ENCODE measurements at regions not wholly inside any gene's neighbourhood (a gene's known extent, or its start where the extent isn't known, plus 50 kb on each side); places are given as distances from the start of the nearest gene placed in this dataset.

DNA sequence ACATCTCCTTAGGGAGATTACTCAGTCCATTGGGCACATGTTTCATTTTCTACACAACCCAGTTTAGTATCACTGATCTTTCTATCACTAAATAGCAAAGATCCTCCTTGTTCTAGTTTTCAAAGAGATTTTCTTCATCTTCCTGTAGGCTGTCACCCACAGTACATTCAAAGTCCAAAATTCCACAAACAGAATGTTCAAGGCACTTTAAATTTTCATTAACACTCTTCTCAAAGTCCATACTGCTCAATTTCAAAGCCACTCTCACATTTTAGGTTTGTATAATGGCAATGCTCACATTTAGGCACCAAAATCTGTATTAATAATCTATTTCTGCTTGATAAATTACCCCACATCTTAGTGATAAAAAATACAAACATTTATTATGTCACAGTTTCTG is 152.8 kb downstream of the FSIP2 start:
- TF ChIP-seq, protein P1, sequence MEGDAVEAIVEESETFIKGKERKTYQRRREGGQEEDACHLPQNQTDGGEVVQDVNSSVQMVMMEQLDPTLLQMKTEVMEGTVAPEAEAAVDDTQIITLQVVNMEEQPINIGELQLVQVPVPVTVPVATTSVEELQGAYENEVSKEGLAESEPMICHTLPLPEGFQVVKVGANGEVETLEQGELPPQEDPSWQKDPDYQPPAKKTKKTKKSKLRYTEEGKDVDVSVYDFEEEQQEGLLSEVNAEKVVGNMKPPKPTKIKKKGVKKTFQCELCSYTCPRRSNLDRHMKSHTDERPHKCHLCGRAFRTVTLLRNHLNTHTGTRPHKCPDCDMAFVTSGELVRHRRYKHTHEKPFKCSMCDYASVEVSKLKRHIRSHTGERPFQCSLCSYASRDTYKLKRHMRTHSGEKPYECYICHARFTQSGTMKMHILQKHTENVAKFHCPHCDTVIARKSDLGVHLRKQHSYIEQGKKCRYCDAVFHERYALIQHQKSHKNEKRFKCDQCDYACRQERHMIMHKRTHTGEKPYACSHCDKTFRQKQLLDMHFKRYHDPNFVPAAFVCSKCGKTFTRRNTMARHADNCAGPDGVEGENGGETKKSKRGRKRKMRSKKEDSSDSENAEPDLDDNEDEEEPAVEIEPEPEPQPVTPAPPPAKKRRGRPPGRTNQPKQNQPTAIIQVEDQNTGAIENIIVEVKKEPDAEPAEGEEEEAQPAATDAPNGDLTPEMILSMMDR (IDR thresholded peaks at IDR 0.05; ENCODE audit: low read depth, low read length) = no peak
- DNase-seq (ENCODE audit: low read depth in 2 of 2) = no peak

DNA sequence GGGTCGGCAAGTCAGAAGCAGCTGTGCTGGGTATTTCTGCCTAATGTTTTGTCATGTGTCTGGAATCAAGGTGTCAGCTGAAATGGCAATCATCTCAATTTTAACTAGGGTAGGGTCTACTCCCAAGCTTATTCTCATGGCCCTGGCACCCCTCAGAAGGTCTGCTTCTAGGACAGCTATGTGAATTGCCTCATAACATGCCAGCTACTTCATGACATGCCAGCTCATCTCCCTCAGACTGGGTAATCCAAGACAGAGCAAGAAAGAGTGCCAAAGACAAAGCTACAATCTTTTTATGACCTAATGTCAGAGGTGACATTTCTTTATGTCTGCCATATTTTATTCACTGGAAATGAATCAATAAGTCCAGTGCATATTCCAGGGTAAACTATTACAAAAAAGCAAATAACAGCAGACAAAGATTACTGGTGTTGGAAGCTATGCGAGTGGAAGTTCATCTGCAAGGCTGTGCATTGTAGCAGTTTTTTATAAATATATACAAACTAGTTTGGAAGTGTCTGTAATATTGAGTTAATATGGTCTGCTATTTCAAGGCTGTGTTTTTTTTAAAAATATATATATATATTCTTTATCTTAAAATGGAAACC is 153.3 kb downstream of the FSIP2 start:
- no peak for DNase-seq (ENCODE audit: low read depth in 2 of 2)
- TF ChIP-seq, protein P1 (IDR thresholded peaks at IDR 0.05; ENCODE audit: low read depth, low read length) = no peak
- H3K4me3 ChIP-seq (replicated peaks in 1 of 2; ENCODE audit: low read depth in 2 of 2, low read length in 2 of 2) = no peak overlapping the region

More for the DNA sequence above, 152.8 kb downstream of the FSIP2 start:
- H3K4me3 ChIP-seq (replicated peaks in 1 of 2; ENCODE audit: low read depth in 2 of 2, low read length in 2 of 2) = no peak overlapping the region

DNA sequence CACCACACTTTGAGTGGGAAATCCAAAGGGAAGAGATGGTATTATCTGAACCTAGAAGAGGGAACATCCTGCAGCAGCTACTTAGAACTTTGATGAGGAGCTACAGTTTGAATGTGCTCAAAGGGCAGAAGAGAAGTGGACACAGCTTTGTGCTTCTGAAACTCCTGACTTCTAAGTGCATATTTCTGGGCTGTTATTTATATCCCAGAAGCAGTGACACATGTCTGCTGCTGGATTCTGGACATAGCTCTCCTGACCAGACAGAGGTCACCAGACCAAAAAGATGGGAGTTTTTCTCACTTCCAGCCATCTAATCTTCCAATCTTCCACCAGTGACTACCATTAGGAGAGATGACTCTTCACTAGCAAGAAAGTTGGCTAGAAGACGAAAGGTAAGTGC is 153.9 kb downstream of the FSIP2 start:
- H3K4me3 ChIP-seq (replicated peaks in 1 of 2; ENCODE audit: low read depth in 2 of 2, low read length in 2 of 2) = no peak overlapping the region
- DNase-seq (ENCODE audit: low read depth in 2 of 2) = no peak
- TF ChIP-seq, protein P1 (IDR thresholded peaks at IDR 0.05; ENCODE audit: low read depth, low read length) = no peak

DNA sequence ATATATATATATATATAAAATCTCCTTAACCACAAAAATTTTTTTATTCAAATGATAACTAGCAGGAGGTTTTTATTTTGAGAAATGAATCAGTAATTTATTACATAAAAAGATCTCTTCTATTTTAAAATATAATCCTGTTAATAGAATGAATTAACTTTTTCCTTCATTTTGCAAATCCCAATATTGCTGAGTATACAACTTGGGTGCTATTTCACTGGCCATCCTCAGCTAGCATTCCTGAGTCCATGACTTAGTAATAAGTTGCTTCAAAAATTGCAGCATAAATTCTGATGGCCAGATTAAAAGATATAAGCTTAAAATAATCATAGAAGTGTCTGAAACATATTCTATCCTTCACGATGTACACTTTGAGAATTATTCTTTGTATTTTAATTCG is 155.6 kb downstream of the FSIP2 start:
- TF ChIP-seq, protein P1 (IDR thresholded peaks at IDR 0.05; ENCODE audit: low read depth, low read length) = no peak
- H3K4me3 ChIP-seq (replicated peaks in 1 of 2; ENCODE audit: low read depth in 2 of 2, low read length in 2 of 2) = no peak overlapping the region
- DNase-seq (ENCODE audit: low read depth in 2 of 2) = no peak

DNA sequence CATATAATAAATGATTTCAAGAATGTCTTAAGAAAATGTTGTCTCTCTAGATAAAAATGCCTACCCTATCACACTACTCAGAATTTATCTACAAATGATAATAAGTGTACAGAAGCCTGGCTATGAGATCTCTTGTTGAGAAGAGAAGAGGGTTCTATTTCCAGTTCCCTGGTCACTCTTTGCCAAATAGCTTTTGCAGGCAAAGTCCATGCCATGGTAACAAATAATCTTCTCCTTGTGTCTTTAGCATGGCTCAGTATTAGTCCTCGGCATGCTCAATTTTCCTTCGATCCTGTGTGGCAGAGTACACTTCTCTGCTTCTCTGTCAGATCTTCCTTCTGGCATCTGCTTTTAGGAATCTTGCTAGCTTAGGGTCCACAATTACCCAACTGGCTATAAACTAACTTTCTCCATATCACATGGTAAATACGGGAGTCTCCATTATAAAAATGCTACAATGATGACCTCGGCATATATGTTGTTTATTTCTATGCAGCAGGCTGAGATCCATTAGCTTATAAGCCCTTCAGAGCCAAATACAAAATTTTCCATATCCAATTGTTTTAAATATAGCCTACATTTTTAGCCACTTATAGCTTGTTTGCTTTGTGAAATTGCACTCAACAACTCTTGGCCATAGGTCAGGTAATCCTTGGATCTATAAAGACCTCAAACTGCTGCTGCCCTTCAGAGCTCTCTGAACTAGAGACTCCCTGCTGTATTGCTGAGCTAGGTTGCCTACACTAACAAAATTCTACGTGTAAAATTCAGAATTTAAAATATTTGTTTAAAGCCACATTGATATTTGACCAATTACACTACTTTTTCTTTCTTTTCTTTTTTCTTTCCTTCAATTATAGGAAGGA is 157.5 kb downstream of the FSIP2 start:
- no peak for DNase-seq (ENCODE audit: low read depth in 2 of 2)
- H3K4me3 ChIP-seq (replicated peaks in 1 of 2; ENCODE audit: low read depth in 2 of 2, low read length in 2 of 2) = no peak overlapping the region
- TF ChIP-seq, protein P1 (IDR thresholded peaks at IDR 0.05; ENCODE audit: low read depth, low read length) = no peak

DNA sequence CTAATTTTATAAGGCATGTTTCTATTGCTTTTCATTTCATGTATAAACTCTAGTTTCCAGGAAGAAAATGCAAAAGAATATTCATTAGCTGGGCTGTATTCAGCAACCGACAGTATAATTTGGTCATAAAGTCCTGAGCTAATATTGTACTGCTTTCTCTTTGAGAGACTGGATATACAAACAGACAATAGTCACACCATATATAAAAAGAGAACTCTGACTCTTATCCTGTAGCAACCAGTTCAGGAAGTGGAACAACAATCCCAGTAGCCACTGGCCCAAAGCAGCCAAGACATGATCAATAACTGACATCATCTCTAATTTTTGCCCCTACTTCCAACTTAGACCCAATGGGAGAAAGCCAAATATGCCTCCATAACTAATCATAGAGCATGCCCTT is 160.8 kb downstream of the FSIP2 start:
- TF ChIP-seq, protein P1 (IDR thresholded peaks at IDR 0.05; ENCODE audit: low read depth, low read length) = no peak
- DNase-seq (ENCODE audit: low read depth in 2 of 2) = no peak

More for the DNA sequence above, 160.8 kb downstream of the FSIP2 start:
- H3K4me3 ChIP-seq (replicated peaks in 1 of 2; ENCODE audit: low read depth in 2 of 2, low read length in 2 of 2) = no peak overlapping the region
